ENCODE measurements at regions not wholly inside any gene's neighbourhood (a gene's known extent, or its start where the extent isn't known, plus 50 kb on each side); places are given as distances from the start of the nearest gene placed in this dataset.

- peak; percentile 98 for TF ChIP-seq CTCF (conservative IDR thresholded peaks at IDR 0.05; ENCODE audit: low read depth, low read length)
- DNase-seq (ENCODE audit: low read depth), result no peak
- H3K4me3 ChIP-seq (ENCODE audit: low read depth, low read length), result no peak overlapping the region
Observed at GRCh38 chr16:72241930-72242329, 70.0 kb upstream of the PMFBP1 start.

- no peak overlapping the region for H3K4me3 ChIP-seq (ENCODE audit: low read depth, low read length)
- no peak for DNase-seq (ENCODE audit: low read depth)
- TF ChIP-seq CTCF (conservative IDR thresholded peaks at IDR 0.05; ENCODE audit: low read depth, low read length), result no peak
Observed at GRCh38 chr16:72241008-72241407, 69.1 kb upstream of the PMFBP1 start.

GRCh38 chr16:72240466-72240865 is 68.5 kb upstream of the PMFBP1 start:
- no peak for TF ChIP-seq CTCF (conservative IDR thresholded peaks at IDR 0.05; ENCODE audit: low read depth, low read length)
- no peak for DNase-seq (ENCODE audit: low read depth)
- H3K4me3 ChIP-seq (ENCODE audit: low read depth, low read length), result no peak overlapping the region

- DNase-seq (ENCODE audit: low read depth), result no peak
- H3K4me3 ChIP-seq (ENCODE audit: low read depth, low read length), result no peak overlapping the region
- no peak for TF ChIP-seq CTCF (conservative IDR thresholded peaks at IDR 0.05; ENCODE audit: low read depth, low read length)
Observed at GRCh38 chr16:72236866-72237265, 64.9 kb upstream of the PMFBP1 start.

- H3K4me3 ChIP-seq (ENCODE audit: low read depth, low read length), result no peak overlapping the region
- no peak for DNase-seq (ENCODE audit: low read depth)
- TF ChIP-seq CTCF (conservative IDR thresholded peaks at IDR 0.05; ENCODE audit: low read depth, low read length), result no peak
Observed at GRCh38 chr16:72234387-72234786, 62.4 kb upstream of the PMFBP1 start.

GRCh38 chr16:72228014-72228413 is 56.1 kb upstream of the PMFBP1 start:
- no peak for TF ChIP-seq CTCF (conservative IDR thresholded peaks at IDR 0.05; ENCODE audit: low read depth, low read length)
- H3K4me3 ChIP-seq (ENCODE audit: low read depth, low read length), result no peak overlapping the region
- no peak for DNase-seq (ENCODE audit: low read depth)

GRCh38 chr16:72226136-72226535 is 54.2 kb upstream of the PMFBP1 start:
- DNase-seq (ENCODE audit: low read depth), result no peak
- TF ChIP-seq CTCF (conservative IDR thresholded peaks at IDR 0.05; ENCODE audit: low read depth, low read length), result no peak
- H3K4me3 ChIP-seq (ENCODE audit: low read depth, low read length), result no peak overlapping the region

All from epithelial cell of proximal tubule (primary cell).